ENCODE measurements at regions not wholly inside any gene's neighbourhood (a gene's known extent, or its start where the extent isn't known, plus 50 kb on each side); places are given as distances from the start of the nearest gene placed in this dataset.

DNA sequence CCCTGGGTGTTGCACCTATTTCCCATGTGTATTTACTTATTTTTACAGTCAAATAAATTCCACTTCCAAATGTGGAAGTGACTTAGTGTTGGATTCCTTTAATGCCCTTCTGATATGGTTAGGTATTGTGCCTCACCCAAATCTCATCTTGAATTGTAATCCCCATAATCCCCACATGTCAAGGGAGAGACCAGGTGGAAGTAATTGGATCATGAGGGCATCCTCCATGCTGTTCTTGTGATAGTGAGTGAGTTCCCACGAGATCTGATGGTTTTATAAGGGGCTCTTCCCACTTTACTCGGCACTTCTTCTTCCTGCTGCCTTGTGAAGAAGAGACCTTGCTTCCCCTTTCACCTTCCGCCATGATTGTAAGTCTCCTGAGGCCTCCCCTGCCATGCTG lies 136.9 kb downstream of the SNX10 start:
- TF ChIP-seq POLR2A (IDR thresholded peaks at IDR 0.05; ENCODE audit: low read depth, low read length) (no peak), TAF1 (IDR thresholded peaks at IDR 0.05; ENCODE audit: borderline replicate concordance, low read depth, low read length) (no peak)

Measured in GM12892 (cell line).